Stimulated activated CD8-positive, alpha-beta memory T cell treated with anti-CD3 and anti-CD28 coated beads, Interleukin-15, amount 100 ng/mL, for 24 hours (primary cell): ENCODE measurements at regions not wholly inside any gene's neighbourhood (a gene's known extent, or its start where the extent isn't known, plus 50 kb on each side); places are given as distances from the start of the nearest gene placed in this dataset.

ENCODE experiments used
- DNase-seq: peaks from one replicate; pipeline ENCODE4 v3.0.0-alpha.2; 2020; ENCODE audit warnings: low read depth

GRCh38 chr5:89930591-89931392, 478.8 kb downstream of the CETN3 start:
- DNase-seq = no peak

DNA sequence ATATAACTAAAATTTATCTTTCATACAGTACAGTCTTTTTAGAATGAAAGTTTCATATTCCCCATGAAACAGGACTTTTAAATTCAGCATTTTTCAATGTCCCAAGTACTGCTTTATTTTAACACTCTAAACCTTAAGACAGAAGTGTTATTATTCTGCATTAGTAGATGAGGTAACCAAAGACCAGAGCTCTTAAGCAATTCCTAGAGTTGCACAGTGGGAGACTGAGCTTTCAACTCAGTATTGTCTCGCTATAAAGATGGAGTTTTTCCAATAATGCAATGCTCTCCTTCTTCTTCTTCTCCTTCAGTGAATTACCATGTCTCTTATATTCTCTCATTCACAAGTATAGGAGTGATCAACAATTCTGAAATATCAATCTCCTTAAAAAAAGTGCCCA, 479.7 kb downstream of the CETN3 start:
- DNase-seq = no peak

GRCh38 chr5:89929173-89929572, 480.4 kb downstream of the CETN3 start:
- no peak for DNase-seq

DNA sequence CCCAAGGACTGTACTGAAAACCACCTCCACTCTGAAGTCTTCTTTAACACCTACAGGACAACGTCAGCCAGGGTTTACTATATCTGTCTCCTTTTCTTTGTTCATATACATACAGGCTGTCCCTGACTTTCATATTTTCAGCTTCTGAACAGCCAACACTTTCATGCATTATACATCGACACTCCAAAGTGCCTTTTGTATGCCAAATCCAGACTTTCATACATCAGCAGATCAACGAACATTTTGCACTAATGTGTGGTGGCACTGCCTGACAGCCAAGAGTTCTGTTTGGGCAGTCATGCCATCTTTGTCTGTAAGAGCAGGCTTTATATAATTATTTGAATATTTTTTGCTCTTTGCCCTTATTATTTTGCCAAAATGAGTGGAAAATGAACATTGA, 487.4 kb downstream of the CETN3 start:
- DNase-seq = no peak

GRCh38 chr5:89917112-89917511, 492.4 kb downstream of the CETN3 start:
- DNase-seq = no peak

- DNase-seq = no peak
Observed at GRCh38 chr5:89916131-89916530, 493.4 kb downstream of the CETN3 start.

DNA sequence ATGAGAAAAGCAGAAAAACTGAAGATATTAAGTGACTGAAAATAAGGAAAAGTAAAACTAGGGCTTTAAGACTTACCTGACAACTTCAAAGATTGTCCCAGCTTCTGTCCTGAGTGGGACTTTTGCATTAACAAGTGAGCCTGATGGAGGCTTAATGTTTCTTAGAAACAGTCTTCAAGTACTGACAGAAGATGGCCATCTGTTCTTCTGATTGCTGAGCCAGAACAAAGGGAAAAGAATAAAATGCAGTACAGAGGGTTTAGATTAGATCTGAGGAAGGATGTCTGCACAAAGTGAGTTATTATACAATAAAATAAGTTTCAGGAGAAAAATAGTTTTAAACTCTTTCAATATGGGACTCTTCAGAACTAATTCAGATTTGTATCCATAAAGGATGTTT, 500.7 kb downstream of the CETN3 start:
- DNase-seq = no peak

DNA sequence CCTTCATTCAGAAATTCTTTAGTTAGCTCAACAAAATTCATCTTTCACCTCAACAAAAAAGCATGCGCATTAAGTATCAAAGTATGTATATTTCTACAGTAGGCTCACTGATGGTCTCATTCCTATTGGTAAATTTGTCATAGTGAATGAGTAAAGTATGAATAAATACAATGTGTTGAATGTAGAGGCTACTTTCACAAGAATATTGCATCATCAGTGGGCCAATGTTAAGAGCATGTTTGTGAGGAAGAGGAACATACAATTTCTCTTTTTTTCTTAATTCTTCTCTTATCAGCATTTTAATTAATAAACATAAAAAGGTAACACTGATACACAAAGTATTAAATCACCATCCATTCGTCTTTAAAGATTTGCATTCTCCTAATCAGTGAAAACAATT, 505.1 kb downstream of the CETN3 start:
- DNase-seq = no peak

- DNase-seq = no peak
Observed at GRCh38 chr5:89901983-89902382, 507.6 kb downstream of the CETN3 start.

- DNase-seq = no peak
Observed at GRCh38 chr5:89901346-89901745, 508.2 kb downstream of the CETN3 start.

GRCh38 chr5:89900346-89900745, 509.2 kb downstream of the CETN3 start:
- DNase-seq = no peak

DNA sequence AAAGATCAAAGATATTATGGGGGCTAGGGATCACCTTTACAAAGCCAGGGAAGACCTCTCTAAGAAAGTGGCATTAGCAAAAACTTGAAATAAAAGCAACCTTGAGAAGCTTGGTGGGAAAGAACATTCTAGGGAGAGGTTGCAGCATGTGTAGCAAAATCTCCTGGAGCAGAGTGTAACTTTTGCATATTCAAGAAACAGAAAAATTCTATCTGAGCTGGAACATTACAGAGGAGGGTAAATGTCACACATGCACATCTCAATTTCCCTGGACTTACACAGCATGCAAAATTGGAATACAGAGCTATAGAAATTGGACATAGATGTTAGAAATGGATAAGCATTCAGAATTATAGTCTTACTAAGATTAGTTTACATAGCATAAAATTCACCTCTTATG, 510.0 kb downstream of the CETN3 start:
- no peak for DNase-seq

DNA sequence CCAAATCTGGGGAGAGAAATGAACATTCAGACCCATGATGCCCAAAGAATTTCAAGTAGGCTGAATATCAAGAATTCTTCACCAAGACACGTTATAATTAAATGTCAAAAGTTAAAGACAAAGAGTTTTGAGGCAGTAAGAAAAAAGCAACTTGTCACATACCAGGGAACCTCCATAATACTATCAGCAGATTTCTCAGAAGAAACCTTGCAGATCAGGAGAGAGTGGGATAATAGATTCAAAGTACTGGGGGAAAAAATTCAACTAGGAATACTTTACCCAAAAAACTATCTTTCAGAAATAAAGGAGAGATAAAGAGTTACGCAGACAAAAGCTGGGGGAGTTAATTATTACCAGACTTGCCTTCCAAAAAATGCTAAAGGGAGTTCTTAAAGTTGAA, 516.0 kb downstream of the CETN3 start:
- DNase-seq = no peak

DNA sequence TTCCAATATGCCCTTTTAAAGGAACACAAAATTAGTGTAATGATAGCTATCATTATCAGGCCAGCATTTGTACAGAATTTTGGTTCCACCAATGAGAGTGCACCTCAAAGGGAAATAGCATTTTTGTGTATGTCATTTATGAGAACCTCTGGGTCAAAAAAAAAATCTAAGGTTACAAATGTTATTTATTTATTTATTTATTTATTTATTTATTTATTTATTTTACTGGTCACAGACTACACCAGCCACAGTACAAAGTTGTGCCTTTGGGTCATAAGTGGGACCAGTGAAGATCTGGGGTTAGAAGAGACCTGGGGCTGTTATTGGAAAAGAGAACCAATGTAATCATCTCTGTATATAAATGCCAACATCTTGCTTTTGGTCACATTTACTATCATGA, 523.9 kb downstream of the CETN3 start:
- DNase-seq = no peak

GRCh38 chr5:89883967-89884366, 525.6 kb downstream of the CETN3 start:
- DNase-seq = no peak

DNA sequence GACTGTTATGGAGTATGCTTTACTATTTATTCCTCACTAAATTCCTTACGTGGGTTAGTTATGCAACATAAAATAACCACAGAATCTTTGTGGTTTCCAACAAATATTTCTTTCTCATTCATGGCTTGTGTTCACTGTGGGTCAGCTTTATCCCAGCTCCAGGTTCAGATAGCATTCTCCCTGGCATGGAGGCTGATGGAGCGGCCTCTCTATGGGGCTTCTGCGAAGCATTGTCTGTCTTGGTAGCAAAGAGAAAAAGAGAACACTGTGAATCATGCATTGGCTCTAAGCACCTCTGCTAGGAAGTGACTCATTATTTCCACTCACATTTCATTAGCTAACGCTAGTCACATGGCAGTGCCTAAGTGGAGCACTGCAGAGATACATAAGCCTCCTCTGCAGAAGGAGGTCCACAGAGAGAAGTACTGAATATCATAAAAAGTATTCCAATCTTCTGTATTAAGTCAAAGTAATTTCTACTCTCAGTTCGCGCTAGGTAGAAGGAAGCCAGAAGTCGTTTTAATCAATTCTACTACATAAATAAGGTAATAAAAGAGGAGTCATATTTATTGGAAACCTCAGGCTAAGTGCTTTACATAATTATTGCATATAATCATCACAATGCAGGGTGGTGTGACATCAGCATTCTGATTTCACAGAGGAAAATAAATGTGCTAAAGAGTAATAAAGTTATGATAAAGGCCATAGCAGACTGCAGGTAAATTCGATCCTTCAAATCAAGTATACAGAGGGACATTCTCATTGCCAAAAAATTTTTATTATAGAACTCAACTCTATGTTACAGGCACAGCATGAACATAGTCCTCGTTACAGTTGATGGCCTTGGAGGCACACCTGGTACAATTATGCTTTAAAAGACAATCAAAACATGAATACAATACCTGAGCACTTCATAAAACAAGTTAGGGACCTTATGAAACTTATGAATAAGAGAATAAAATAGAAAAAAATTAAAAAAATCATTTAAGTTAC, 531.1 kb downstream of the CETN3 start:
- DNase-seq = no peak

GRCh38 chr5:89871906-89872305, 537.6 kb downstream of the CETN3 start:
- DNase-seq = no peak

GRCh38 chr5:89869346-89869745, 540.2 kb downstream of the CETN3 start:
- DNase-seq = no peak

DNA sequence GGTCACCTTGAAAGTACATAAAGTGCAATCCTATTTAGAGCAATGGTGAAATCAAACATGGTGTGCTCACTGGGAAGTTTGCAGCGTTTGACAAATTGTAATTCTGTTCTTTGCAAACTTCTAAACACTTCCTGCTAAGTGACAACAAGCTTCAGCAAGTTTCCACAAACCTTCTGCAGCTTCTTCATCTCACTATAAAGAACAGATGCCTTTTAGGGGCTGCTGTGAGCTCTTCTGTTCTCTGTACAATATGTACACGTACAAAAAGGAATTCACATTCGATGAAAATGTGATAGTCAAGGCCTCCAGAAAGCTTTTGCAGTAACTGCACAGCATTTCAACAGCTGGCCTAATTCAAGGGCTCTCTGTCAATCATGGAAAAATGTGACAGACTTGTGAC, 543.1 kb downstream of the CETN3 start:
- no peak for DNase-seq

DNA sequence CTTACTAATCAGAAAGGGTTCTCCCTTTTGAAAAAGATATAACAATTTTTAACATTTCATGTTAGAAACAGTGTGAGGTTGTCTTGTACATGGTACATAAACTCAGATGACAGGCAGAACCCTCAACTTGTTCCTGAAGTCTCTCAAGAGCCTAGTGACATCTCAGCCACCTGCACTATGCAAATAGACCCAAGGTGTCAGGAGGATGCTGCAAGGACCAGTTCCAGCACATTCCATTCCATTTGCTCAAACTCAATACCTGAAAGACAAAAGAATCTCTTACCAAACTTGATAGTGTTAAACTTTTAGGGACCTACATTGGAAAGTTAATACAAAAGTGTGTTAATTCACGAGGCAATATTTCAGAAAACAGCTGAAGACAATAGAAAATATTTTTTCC, 544.6 kb downstream of the CETN3 start:
- no peak for DNase-seq

DNA sequence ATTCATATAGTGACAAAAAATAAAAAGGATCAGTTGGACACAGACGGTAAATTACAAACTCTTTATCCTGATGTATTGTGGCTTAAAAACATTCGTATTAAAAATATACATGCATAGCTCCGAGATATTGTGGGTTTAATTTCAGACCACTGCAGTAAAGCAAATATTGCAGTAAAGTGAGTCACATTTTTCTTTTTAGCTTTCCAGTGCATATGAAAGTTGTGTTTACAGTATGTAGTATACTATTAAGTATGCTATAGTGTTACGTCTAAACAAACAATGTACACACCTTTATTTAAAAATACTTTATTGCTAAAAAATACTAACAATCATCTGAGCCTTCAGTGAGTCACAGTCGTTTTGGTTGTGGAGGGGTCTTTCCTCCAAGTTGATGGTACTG, 551.8 kb downstream of the CETN3 start:
- DNase-seq = no peak

- DNase-seq = no peak
Observed at GRCh38 chr5:89855417-89855816, 554.1 kb downstream of the CETN3 start.

GRCh38 chr5:89851911-89852310, 557.6 kb downstream of the CETN3 start:
- DNase-seq = no peak
